Uterus (tissue), 2 donors: ENCODE measurements at regions not wholly inside any gene's neighbourhood (a gene's known extent, or its start where the extent isn't known, plus 50 kb on each side); places are given as distances from the start of the nearest gene placed in this dataset.

Experiments
- POLR2A ChIP-seq, 2 donors: fragments of 450-650 bp; IDR thresholded peaks; one replicate each; pipeline ENCODE4 v1.6.1; 2016; ENCODE audit warnings: antibody characterized with exemption in 2 of 2, mild to moderate bottlenecking in 1 of 2, moderate library complexity in 1 of 2
- TF ChIP-seq, protein P1 (sequence below), 4 experiments: fragments of 200-600 bp in 2 of 4; fragments of 450-650 bp in 2 of 4; sonication (generic) in 2 of 4; IDR thresholded peaks; one replicate each; pipeline ENCODE4 v1.5.1; 2016 to 2019; ENCODE audit warnings: antibody characterized with exemption in 4 of 4, mild to moderate bottlenecking in 2 of 4, moderate library complexity in 1 of 4

GRCh38 chr2:54061272-54061671 lies 54.1 kb upstream of the ACYP2 start:
- TF ChIP-seq POLR2A (IDR thresholded peaks at IDR 0.05) = no peak
- TF ChIP-seq, protein P1, sequence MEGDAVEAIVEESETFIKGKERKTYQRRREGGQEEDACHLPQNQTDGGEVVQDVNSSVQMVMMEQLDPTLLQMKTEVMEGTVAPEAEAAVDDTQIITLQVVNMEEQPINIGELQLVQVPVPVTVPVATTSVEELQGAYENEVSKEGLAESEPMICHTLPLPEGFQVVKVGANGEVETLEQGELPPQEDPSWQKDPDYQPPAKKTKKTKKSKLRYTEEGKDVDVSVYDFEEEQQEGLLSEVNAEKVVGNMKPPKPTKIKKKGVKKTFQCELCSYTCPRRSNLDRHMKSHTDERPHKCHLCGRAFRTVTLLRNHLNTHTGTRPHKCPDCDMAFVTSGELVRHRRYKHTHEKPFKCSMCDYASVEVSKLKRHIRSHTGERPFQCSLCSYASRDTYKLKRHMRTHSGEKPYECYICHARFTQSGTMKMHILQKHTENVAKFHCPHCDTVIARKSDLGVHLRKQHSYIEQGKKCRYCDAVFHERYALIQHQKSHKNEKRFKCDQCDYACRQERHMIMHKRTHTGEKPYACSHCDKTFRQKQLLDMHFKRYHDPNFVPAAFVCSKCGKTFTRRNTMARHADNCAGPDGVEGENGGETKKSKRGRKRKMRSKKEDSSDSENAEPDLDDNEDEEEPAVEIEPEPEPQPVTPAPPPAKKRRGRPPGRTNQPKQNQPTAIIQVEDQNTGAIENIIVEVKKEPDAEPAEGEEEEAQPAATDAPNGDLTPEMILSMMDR (IDR thresholded peaks at IDR 0.05) = no peak
